ENCODE measurements at regions not wholly inside any gene's neighbourhood (a gene's known extent, or its start where the extent isn't known, plus 50 kb on each side); places are given as distances from the start of the nearest gene placed in this dataset.

- no peak for DNase-seq (ENCODE audit: low spot score)
- H3K27ac ChIP-seq = no peak overlapping the region
- TF ChIP-seq, protein P1, sequence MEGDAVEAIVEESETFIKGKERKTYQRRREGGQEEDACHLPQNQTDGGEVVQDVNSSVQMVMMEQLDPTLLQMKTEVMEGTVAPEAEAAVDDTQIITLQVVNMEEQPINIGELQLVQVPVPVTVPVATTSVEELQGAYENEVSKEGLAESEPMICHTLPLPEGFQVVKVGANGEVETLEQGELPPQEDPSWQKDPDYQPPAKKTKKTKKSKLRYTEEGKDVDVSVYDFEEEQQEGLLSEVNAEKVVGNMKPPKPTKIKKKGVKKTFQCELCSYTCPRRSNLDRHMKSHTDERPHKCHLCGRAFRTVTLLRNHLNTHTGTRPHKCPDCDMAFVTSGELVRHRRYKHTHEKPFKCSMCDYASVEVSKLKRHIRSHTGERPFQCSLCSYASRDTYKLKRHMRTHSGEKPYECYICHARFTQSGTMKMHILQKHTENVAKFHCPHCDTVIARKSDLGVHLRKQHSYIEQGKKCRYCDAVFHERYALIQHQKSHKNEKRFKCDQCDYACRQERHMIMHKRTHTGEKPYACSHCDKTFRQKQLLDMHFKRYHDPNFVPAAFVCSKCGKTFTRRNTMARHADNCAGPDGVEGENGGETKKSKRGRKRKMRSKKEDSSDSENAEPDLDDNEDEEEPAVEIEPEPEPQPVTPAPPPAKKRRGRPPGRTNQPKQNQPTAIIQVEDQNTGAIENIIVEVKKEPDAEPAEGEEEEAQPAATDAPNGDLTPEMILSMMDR (IDR thresholded peaks at IDR 0.05) = no peak
- H3K4me3 ChIP-seq = no peak overlapping the region
These were observed 314.2 kb downstream of the PID1 start for GRCh38 chr2:228956701-228957474.

- no peak for DNase-seq (ENCODE audit: low spot score)
- H3K4me3 ChIP-seq = no peak overlapping the region
- TF ChIP-seq, protein P1 (IDR thresholded peaks at IDR 0.05) = no peak
These were observed 321.3 kb downstream of the PID1 start for GRCh38 chr2:228949831-228950230.

GRCh38 chr2:228945710-228946109 is 325.4 kb downstream of the PID1 start:
- TF ChIP-seq, protein P1 (IDR thresholded peaks at IDR 0.05) = no peak
- H3K4me3 ChIP-seq = no peak overlapping the region
- no peak overlapping the region for H3K27ac ChIP-seq
- DNase-seq (ENCODE audit: low spot score) = no peak

More at GRCh38 chr2:228949831-228950230, 321.3 kb downstream of the PID1 start:
- H3K27ac ChIP-seq = no peak overlapping the region

GRCh38 chr2:228942856-228943255 is 328.2 kb downstream of the PID1 start:
- H3K27ac ChIP-seq = no peak overlapping the region
- TF ChIP-seq, protein P1 (IDR thresholded peaks at IDR 0.05) = no peak
- H3K4me3 ChIP-seq = no peak overlapping the region
- no peak for DNase-seq (ENCODE audit: low spot score)

DNA sequence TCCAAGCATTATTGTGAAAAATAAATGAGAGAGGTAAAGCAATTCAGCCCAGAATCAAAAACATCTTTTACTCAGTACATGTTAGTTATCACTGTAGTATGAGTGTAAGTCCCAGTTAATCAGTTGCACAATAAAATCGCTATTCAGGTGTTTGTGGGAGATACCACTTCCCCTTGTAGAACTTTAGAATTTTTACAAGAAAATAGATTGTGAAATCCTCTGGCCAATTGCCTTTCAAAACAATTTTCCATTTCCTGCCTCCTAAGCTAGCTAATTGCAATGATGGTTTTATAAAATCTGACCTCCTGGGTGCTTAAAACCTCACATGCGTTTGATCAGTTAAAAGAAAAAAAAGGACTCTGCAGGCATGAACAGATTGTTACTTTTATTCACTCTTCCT is 332.5 kb downstream of the PID1 start:
- H3K27ac ChIP-seq = no peak overlapping the region
- TF ChIP-seq, protein P1 (IDR thresholded peaks at IDR 0.05) = no peak
- H3K4me3 ChIP-seq = no peak overlapping the region
- DNase-seq (ENCODE audit: low spot score) = no peak

GRCh38 chr2:228927028-228928010 is 343.8 kb downstream of the PID1 start:
- TF ChIP-seq, protein P1 (IDR thresholded peaks at IDR 0.05) = no peak
- H3K4me3 ChIP-seq = no peak overlapping the region
- DNase-seq (ENCODE audit: low spot score) = no peak

More at GRCh38 chr2:228927028-228928010, 343.8 kb downstream of the PID1 start:
- H3K27ac ChIP-seq = no peak overlapping the region
